Pancreas (tissue), 10 donors: ENCODE measurements at regions not wholly inside any gene's neighbourhood (a gene's known extent, or its start where the extent isn't known, plus 50 kb on each side); places are given as distances from the start of the nearest gene placed in this dataset.
A peak's percentile ranks its signal among the peaks of the same experiment; 100 is the strongest.

Source experiments
- ATAC-seq, 4 donors: fragments of 200-7000 bp; cut with Tn5 transposase; one replicate each; pipeline versions ENCODE4 v1.8.0 to v1.9.1; 2020; ENCODE audit warnings: mild to moderate bottlenecking in 4 of 4, moderate library complexity in 4 of 4
- DNase-seq, 6 donors: peaks; one replicate each; pipeline ENCODE4 v3.0.0-alpha.2; 2020
- FAIRE-seq: peaks from 2 replicates; lab custom pipeline; 2012; peaks lifted over from hg19 to GRCh38; lab: Jason Lieb, UNC
- H3K27ac ChIP-seq, 4 donors: fragments of 200-600 bp; sonication (generic); 1 replicate in 3 of 4; 2 replicates in 1 of 4; pipeline versions ENCODE4 v1.5.0 to v1.8.0; 2020
- H3K27me3 ChIP-seq, 4 donors: fragments of 200-600 bp; one replicate each; pipeline ENCODE4 v1.8.0; 2021
- H3K36me3 ChIP-seq, 3 donors: fragments of 200-600 bp; sonication (generic) in 1 of 3; one replicate each; pipeline versions ENCODE4 v1.5.0 to v1.8.0; 2020 to 2021
- H3K4me1 ChIP-seq, 3 donors: fragments of 200-600 bp; one replicate each; pipeline ENCODE4 v1.8.0; 2021
- H3K4me3 ChIP-seq, 4 donors: fragments of 200-600 bp; sonication (generic) in 2 of 4; one replicate each; pipeline versions ENCODE4 v1.5.0 to v1.8.0; 2020 to 2021
- H3K9me3 ChIP-seq, 4 donors: fragments of 200-600 bp; one replicate each; pipeline ENCODE4 v1.8.0; 2021
- CTCF ChIP-seq, 4 donors: fragments of 200-600 bp; sonication (generic) in 3 of 4; IDR thresholded peaks; one replicate each; pipeline versions ENCODE4 v1.5.0 to v1.8.0; 2021; ENCODE audit warnings: antibody characterized with exemption in 4 of 4
- WGBS, 2 donors: extraction: QIAGEN DNeasy Blood & Tissue Kit; methylation state at CpG; one replicate each; pipeline ENCODE4 v1.1.7; 2013; 5-methylcytosine and 5-hydroxymethylcytosine counted together
- intact Hi-C, 3 donors: fragments of 100-400 bp; cut with DNase I; formaldehyde crosslinking; loops; one replicate each; pipeline versions ENCODE4 v1.11.1 to v1.14.2; 2022
- donor health status: healthy with polysubstance abuse.
- donor health status: DM: no; HTN: no; CAD: no; lungs with moderate emphysema.
- donor health status: DM: no; HTN: no; CAD: no.
- donor health status: control.
- donor health status: control.
- donor health status: Bipolar disorder and iron deficiency.
- donor health status: DM: yes; HTN: yes; CAD: no.
- donor health status: DM: no; HTN: no; CAD: no.
- donor health status: DM: no; HTN: no; CAD: no.
- donor health status: DM: yes; HTN: yes; CAD: no.

GRCh38 chr6:118751072-118751471 lies 99.7 kb upstream of the CEP85L start:
- no peak overlapping the region for H3K4me3 ChIP-seq
- no peak for FAIRE-seq
- no peak for TF ChIP-seq CTCF (IDR thresholded peaks at IDR 0.05)
- 51 to 54% methylated on average over 3 of the region's 3 CpGs for WGBS, 2 donors
- H3K27ac ChIP-seq, result no peak overlapping the region
- no peak for ATAC-seq
- no peaks in the 10 kb centered on the region for H3K9me3 ChIP-seq
- intact Hi-C loops, result no loop called here
- no peaks in the 10 kb centered on the region for H3K27me3 ChIP-seq
- H3K36me3 ChIP-seq, result no peaks in the 10 kb centered on the region
- H3K4me1 ChIP-seq, result peaks cover 0 to 9% (median 3%) of the 10 kb centered on the region in 3 donors
- no peak for DNase-seq

- no peaks in the 10 kb centered on the region for H3K27me3 ChIP-seq
- H3K36me3 ChIP-seq, result no peaks in the 10 kb centered on the region
- no peaks in the 10 kb centered on the region for H3K9me3 ChIP-seq
- H3K27ac ChIP-seq, result no peak overlapping the region
- peaks cover 0 to 9% (median 3%) of the 10 kb centered on the region in 3 donors for H3K4me1 ChIP-seq
- no peak for TF ChIP-seq CTCF (IDR thresholded peaks at IDR 0.05)
- WGBS, 2 donors, result 93 to 94% methylated on average over 2 of the region's 2 CpGs
- ATAC-seq, result no peak
- H3K4me3 ChIP-seq, result no peak overlapping the region
- no peak for DNase-seq
- no peak for FAIRE-seq
- intact Hi-C loops, result no loop called here
Measured at GRCh38 chr6:118750143-118750542, 98.8 kb upstream of the CEP85L start.

- Histone ChIP-seq H3K4me3 (peak overlapping the region in 2 of 4 donors; percentile 1 to 23), H3K9me3 (no peaks in the 10 kb centered on the region), H3K36me3 (no peaks in the 10 kb centered on the region), H3K4me1 (peaks cover 3 to 9% (median 3%) of the 10 kb centered on the region in 3 donors), H3K27ac (peak overlapping the region; percentile 27 to 72 (median 49)), H3K27me3 (no peaks in the 10 kb centered on the region)
- DNase-seq (peak in 5 of 6 donors; percentile 21 to 72 (median 47)), ATAC-seq (peak; percentile 75 to 92 (median 84)), FAIRE-seq (no peak)
- intact Hi-C loops, result no loop called here
- no peak for TF ChIP-seq CTCF (IDR thresholded peaks at IDR 0.05)
- whole genome bisulfite sequencing, 2 donors, result 29 to 33% methylated on average over 9 of the region's 9 CpGs
Measured at GRCh38 chr6:118748311-118749062, 97.1 kb upstream of the CEP85L start.

GRCh38 chr6:118746825-118747174 lies 95.4 kb upstream of the CEP85L start:
- peak in 1 of 4 donors; percentile 30 for ATAC-seq
- Histone ChIP-seq H3K36me3 (no peaks in the 10 kb centered on the region), H3K4me1 (peaks cover 3 to 9% (median 3%) of the 10 kb centered on the region in 3 donors), H3K9me3 (no peaks in the 10 kb centered on the region), H3K27me3 (no peaks in the 10 kb centered on the region), H3K27ac (no peak overlapping the region), H3K4me3 (no peak overlapping the region)
- intact Hi-C loops, result no loop called here
- no peak for TF ChIP-seq CTCF (IDR thresholded peaks at IDR 0.05)
- FAIRE-seq, result no peak
- DNase-seq, result no peak

GRCh38 chr6:118746145-118746824 lies 94.9 kb upstream of the CEP85L start:
- no peak for DNase-seq
- no peaks in the 10 kb centered on the region for H3K9me3 ChIP-seq
- no peaks in the 10 kb centered on the region for H3K27me3 ChIP-seq
- H3K4me3 ChIP-seq, result no peak overlapping the region
- intact Hi-C loops, result no loop called here
- peaks cover 3 to 9% (median 3%) of the 10 kb centered on the region in 3 donors for H3K4me1 ChIP-seq
- TF ChIP-seq CTCF (IDR thresholded peaks at IDR 0.05), result no peak
- FAIRE-seq, result no peak
- ATAC-seq, result peak in 2 of 4 donors; percentile 36 to 69
- H3K36me3 ChIP-seq, result no peaks in the 10 kb centered on the region
- 82 to 83% methylated on average over 6 of the region's 6 CpGs for WGBS, 2 donors
- no peak overlapping the region for H3K27ac ChIP-seq
